Type B pancreatic cell (in vitro differentiated cells): ENCODE measurements at regions not wholly inside any gene's neighbourhood (a gene's known extent, or its start where the extent isn't known, plus 50 kb on each side); places are given as distances from the start of the nearest gene placed in this dataset.

ENCODE experiments used
- DNase-seq: peaks from one replicate; pipeline ENCODE4 v3.0.0; 2021; ENCODE audit warnings: mixed read lengths; ENCODE audit not compliant: unreplicated experiment; ENCODE audit errors: extremely low spot score
- H3K27ac Mint-ChIP-seq: 2 replicates; pipeline ENCODE4 v1.8.0; 2021; ENCODE audit warnings: mild to moderate bottlenecking, mixed read lengths
- H3K27me3 Mint-ChIP-seq: 2 replicates; pipeline ENCODE4 v1.8.0; 2021; ENCODE audit warnings: mixed read lengths
- H3K36me3 Mint-ChIP-seq: 2 replicates; pipeline ENCODE4 v1.8.0; 2021; ENCODE audit warnings: mixed read lengths
- H3K4me1 Mint-ChIP-seq: one replicate; pipeline ENCODE4 v1.8.0; 2021; ENCODE audit warnings: mixed read lengths; ENCODE audit not compliant: unreplicated experiment
- H3K4me3 Mint-ChIP-seq: 2 replicates; pipeline ENCODE4 v1.8.0; 2021; ENCODE audit warnings: mild to moderate bottlenecking, mixed read lengths
- H3K9me3 Mint-ChIP-seq: 2 replicates; pipeline ENCODE4 v1.8.0; 2021; ENCODE audit warnings: mixed read lengths
- CTCF ChIP-seq: fragments of 200-600 bp; sonication (generic); conservative IDR thresholded peaks from 2 replicates; pipeline ENCODE4 v1.5.0; 2021; ENCODE audit warnings: antibody characterized with exemption, mild to moderate bottlenecking

- Mint-ChIP-seq H3K4me3 (no peak overlapping the region), H3K4me1 (peaks cover 4% of the 10 kb centered on the region), H3K27ac (no peak overlapping the region), H3K27me3 (no peaks in the 10 kb centered on the region), H3K9me3 (no peaks in the 10 kb centered on the region), H3K36me3 (no peaks in the 10 kb centered on the region)
- DNase-seq: no peak
- TF ChIP-seq CTCF: no peak
These were observed 113.8 kb downstream of the C3orf38 start for GRCh38 chr3:88263417-88264100.

- H3K27ac Mint-ChIP-seq: no peak overlapping the region
- H3K36me3 Mint-ChIP-seq: no peaks in the 10 kb centered on the region
- no peak overlapping the region for H3K4me3 Mint-ChIP-seq
- no peak for DNase-seq
- H3K4me1 Mint-ChIP-seq: peaks cover 4% of the 10 kb centered on the region
- no peaks in the 10 kb centered on the region for H3K9me3 Mint-ChIP-seq
- no peaks in the 10 kb centered on the region for H3K27me3 Mint-ChIP-seq
- no peak for TF ChIP-seq CTCF
These were observed 117.7 kb downstream of the C3orf38 start for GRCh38 chr3:88267441-88267840.

GRCh38 chr3:88267847-88268246 is 118.1 kb downstream of the C3orf38 start:
- H3K36me3 Mint-ChIP-seq: no peaks in the 10 kb centered on the region
- H3K27me3 Mint-ChIP-seq: no peaks in the 10 kb centered on the region
- DNase-seq: no peak
- no peak overlapping the region for H3K4me3 Mint-ChIP-seq
- no peak overlapping the region for H3K27ac Mint-ChIP-seq
- H3K9me3 Mint-ChIP-seq: no peaks in the 10 kb centered on the region
- no peak for TF ChIP-seq CTCF
- H3K4me1 Mint-ChIP-seq: peaks cover 2% of the 10 kb centered on the region

GRCh38 chr3:88280326-88280725 is 130.6 kb downstream of the C3orf38 start:
- no peak for DNase-seq

GRCh38 chr3:88282528-88283241 is 132.9 kb downstream of the C3orf38 start:
- no peak for TF ChIP-seq CTCF
- no peak overlapping the region for H3K27ac Mint-ChIP-seq
- no peaks in the 10 kb centered on the region for H3K36me3 Mint-ChIP-seq
- no peak for DNase-seq
- H3K4me1 Mint-ChIP-seq: no peaks in the 10 kb centered on the region
- no peaks in the 10 kb centered on the region for H3K27me3 Mint-ChIP-seq
- H3K9me3 Mint-ChIP-seq: no peaks in the 10 kb centered on the region
- H3K4me3 Mint-ChIP-seq: no peak overlapping the region

More at GRCh38 chr3:88280326-88280725, 130.6 kb downstream of the C3orf38 start:
- no peaks in the 10 kb centered on the region for H3K9me3 Mint-ChIP-seq
- H3K27ac Mint-ChIP-seq: no peak overlapping the region
- no peaks in the 10 kb centered on the region for H3K36me3 Mint-ChIP-seq
- H3K4me3 Mint-ChIP-seq: no peak overlapping the region
- H3K4me1 Mint-ChIP-seq: no peaks in the 10 kb centered on the region
- no peaks in the 10 kb centered on the region for H3K27me3 Mint-ChIP-seq
- TF ChIP-seq CTCF: no peak
